Activated CD8-positive, alpha-beta memory T cell treated with anti-CD3 and anti-CD28 coated beads, Interleukin-2, amount 50 U/mL, for 1 hour (primary cell): ENCODE measurements at regions not wholly inside any gene's neighbourhood (a gene's known extent, or its start where the extent isn't known, plus 50 kb on each side); places are given as distances from the start of the nearest gene placed in this dataset.

ENCODE experiments used
- DNase-seq: peaks from one replicate; pipeline ENCODE4 v3.0.0-alpha.2; 2020; ENCODE audit errors: extremely low read depth

DNA sequence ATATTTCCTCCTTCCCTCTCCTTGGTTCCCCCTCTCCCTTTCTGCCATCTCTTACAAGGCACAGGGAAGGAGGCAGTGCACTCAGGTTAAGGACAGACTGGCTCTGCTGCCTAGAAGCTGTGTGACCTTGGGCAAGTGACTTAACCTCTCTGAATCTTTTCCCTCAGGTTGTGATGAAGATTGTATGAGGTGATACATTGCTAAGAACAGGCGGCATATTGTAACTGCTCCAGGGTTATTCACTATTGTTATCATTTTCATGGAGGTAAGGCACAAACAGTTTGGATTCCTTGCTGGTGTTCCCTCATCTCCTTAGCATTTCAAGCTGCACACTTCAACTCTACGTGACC, 126.6 kb upstream of the CXCR4 start:
- DNase-seq: no peak

DNA sequence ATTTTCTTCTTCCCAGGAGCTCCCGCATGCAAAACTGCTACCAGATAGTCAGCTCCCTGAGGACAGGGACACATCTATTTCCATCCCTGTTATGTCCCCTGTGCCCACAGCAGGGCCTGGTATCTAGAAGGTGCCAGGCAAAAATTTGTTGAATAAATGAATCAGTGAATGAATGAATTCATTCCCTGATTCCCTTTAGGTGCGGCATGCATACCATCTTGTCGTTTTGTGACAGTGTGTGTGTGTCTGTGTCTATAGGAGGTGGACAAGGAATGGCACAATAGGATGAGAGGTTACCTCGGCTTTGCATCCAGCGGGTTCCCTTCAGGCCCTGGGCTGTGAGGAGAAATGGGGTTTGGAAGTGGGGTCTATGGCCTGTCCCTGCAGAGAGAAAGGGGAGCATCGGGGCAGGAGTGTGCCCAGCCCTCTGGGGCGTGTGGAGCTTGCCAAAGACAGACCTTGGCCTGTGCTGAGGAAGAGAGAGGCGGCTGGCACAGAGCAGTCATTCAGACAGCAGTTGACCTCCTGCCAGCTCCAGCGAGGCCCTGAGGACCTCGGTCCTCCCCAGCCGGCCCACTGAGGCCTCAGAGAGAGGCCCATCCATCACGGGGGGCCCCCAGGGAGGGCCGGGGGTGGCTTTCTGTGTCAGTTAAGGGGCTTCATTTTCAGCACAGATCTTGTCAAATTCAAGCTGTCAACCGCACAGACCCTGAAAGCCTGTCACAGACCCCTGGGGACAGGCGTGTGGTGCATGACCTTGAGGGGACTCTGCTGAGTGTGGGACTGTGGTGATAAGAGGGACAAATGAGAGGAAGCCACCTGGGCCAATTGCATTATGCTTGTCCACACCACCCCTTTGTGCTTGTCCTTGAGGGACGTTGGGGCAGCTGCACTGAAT, 125.9 kb upstream of the CXCR4 start:
- DNase-seq: no peak

DNA sequence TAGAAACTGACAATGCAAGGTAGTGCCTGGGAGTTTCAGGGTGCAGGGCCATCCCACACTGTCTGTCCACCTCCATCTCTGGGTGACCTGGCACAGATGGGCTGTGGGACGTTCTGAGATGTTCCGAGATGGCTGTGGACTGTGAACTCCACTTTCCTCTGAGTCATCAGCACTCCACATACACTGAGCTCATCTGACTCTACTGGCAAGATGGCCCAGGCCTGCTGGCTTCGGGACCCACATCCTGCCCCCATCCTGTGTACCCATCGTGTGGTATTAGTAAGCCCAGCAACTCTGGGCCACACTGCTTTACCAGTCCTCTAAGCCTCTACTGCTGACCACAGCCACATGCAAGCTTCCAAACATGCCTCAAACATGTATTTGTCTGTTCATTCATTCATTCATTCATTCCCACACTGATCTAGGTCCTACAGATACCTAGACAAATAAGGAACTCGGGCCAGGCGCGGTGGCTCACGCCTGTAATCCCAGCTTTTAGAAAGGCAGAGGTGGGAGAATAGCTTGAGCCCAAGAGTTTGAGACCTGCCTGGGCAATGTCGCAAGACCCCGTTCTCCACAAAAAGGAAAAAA, 124.8 kb upstream of the CXCR4 start:
- DNase-seq: no peak

DNA sequence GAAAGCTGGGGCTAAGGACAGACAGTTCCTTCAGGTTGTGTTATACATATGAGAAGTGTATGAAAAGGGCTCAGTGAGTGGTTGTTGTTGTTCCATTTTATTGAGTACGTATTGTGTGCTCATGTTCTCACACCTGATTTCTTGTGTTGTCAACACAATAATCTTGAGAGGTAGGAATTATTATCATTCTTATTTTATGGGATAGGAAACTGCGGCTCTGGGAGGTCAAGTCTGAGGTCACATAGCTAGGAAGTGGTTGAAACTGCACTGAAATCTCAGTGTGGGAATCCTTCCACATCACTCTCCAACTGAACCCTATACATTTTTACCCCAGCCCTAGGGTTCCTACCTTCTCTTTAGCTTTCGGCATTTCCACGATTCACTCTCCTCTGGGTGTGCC, 124.2 kb upstream of the CXCR4 start:
- DNase-seq: no peak

DNA sequence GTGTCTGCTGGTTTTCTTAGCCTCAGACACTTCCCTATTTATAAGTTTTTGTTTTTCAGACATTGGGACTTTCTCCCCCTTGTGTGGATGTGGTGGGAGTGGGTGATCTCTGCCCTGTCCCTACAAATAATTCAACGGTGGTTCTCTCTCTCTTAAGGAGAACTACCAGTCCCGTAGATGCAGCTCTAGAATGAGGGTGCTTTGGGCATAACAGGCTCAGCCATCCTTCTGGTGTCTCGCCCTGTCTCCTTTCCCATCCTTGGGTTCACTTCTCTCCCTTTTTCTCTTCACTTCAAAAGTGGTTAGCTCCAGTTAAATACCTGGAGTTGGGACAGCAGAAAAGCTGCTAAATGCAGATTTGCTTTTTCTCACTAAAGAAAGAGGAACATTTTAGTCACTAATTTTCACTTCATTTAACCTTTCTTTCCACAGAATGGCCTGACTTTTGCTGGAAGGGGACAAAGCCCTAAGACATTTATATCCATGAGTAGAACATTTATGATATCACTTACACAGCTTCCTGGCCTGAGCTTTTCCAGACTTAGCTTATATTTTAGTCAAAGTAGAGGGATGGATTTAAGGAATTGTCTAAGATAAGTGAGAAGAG, 121.2 kb upstream of the CXCR4 start:
- no peak for DNase-seq

DNA sequence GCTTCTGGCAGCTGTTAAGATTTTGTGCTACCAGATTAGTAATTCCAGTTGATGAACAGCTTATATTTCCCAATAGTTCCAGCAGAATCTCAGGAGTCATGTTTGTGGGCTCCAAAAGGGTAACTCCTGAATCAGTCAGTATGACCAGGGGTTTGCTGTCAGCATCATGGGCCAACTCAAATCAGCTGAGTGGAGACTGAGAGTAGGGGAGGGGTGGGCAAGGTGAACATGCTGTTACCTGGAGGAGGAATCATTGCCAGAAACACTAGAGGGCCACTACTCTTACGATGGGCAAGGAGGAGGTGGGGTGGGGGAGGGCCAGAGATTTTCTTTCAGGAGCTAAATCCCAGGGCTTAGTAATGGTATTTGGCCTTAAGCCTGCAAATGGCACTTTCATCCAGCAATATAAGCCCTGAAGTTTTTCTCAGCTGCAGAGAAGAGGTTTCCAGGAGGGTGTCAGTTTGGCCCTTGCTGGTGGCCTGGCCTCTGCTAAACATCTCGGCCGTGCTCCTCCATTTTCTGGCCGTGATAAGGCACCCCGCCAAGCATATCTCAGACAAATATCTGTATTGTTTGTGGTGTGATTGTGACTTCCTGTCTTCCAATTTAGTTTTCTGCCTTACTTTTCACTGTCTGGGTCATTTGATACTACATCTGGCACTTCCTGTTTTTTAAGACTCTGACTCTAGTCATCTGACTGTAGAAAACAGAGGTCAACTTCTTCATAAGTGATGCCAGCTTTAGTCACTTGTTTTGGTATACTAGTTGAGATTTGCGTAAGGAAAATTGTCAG, 120.5 kb upstream of the CXCR4 start:
- no peak for DNase-seq

DNA sequence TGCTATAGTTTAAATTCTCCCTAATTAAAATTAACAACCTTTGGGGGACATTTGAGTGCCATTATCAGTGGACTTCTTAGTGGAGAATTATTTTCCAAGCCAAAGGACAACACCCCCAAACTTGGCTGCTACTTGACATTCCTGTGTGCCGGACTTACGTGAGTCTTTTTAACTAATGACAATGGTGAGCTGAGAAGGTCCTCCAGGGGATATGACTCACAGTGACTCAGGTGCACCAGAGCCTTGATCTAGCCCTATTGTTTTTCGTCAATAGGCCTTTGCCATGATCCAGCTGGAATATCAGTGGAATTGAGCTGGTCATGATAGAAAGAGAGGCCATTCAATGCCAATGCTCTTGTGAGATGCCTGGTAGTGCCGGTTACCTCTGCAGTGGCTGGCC, 118.1 kb upstream of the CXCR4 start:
- no peak for DNase-seq

DNA sequence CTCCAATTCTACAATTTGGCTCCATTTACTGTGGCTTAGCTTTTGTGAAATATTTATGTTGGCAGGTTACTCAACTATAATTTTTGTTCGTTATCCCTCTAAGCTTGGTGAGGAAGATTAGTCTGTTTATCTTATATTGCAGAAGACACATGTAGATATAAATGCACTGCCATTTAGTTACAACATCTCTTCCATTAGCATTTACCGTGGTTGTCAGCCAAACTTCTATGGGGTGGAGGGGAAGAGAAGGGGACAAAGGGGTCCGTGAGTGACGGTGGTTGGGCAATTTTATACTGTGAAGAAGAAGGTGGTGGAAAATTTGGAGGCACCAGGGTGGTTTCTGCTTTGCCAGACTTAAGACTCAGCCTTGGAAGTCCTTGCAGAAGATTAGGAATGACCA, 117.6 kb upstream of the CXCR4 start:
- no peak for DNase-seq

DNA sequence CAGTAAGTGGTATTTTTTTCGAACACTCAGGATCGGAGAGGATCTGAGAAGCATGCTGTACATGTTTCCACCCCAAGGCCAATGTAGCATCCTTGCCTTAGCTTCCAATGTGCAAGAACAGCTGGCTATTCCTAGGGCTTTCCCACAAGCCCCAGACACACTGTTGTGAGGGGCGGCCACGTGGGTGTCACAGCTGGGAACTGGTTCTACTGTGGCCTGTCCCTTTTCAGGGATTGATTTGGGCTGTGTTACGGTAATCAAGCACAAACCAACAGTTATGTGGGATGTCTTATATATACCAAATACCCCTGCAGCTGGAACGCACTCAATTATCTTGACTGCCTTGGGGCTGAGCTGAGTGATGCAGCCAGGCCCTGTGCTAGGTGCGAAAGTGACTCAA, 116.3 kb upstream of the CXCR4 start:
- no peak for DNase-seq

DNA sequence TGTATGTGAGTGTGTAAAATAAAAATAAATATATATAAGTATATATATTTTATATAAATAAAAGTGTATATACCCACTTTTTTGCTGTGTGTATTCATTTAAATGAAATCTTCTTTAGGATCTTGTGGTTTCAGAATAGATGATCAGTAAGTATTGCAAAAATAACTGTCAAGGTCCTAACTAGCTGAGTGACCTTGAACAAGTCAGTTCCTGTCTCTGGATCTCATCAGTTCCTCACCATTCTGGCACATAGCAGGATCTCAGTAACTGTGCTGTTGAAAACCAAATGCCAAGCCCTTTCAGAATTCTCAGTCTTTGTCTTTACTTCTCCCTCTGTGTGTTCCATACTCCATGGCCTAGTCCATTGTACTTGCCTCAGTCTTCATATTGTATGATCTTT, 115.3 kb upstream of the CXCR4 start:
- no peak for DNase-seq

DNA sequence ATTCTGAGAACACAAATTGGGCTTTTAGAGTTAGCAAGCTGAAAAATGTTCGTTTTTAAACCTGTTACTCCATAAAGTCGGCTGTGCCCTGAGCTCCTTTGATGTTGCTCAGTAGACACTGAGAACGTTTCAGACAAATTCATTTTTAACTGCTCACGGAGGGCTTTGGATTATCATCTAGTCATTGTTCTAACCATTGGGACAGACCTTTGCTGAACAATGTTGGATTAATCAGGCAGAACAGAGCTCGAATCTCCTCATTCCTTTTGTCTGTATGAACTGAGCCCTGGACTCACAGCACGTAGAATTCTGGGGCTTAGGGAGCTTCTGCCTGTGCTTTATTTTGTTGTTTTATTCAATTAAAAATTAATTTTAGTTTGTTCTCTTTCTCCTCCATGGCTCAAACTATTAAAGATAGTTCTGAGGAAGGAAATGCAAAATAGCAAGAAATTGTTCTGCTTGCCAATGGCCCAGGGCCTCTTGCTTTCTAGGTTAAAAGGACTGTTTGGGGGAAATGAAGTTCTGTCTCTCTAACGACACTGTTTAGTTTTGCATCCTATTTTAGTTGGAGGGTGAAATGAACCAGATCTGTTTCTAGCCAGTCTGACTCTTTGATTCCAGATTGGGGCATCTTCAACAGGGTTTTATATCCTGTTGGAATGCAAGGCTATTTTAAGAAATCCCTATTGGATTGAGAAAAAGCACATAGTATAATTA, 114.7 kb upstream of the CXCR4 start:
- no peak for DNase-seq

DNA sequence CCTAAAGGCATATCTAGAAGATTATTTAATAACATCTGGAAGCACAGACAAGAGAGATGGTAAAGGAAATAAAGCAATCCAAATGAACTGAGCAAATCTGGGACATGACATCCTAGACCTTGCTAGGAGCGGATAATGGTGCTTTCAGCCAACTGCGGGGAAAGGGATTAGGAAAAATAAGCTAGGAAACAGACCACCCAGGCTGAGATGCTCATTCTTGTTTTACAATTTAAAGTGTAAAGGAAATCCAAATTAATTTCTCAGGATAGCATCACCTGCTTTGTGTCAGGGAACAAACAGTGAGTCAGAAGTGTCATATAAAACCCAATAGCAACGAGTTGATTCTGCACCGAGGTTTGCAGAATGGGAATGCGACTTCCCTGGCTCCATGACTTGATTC, 112.5 kb upstream of the CXCR4 start:
- DNase-seq: no peak

DNA sequence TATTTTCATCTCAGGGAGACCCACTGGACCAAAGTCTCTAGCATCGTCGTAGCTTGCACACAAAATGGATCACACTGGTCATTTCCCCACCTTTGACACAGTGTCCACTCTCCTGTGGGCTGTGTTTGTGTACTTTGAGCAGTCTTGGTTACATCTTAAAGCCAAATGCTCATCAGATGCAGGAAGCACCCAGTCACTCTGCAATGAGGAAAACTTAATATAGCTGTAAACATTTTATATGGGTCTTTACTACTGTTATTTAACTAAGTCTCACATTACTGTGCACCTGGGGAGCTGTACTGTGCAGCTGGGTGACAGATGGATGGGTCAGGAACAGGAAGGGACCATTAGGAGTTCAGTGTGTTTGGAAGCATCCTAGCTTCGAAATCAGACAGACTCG, 109.0 kb upstream of the CXCR4 start:
- DNase-seq: no peak

DNA sequence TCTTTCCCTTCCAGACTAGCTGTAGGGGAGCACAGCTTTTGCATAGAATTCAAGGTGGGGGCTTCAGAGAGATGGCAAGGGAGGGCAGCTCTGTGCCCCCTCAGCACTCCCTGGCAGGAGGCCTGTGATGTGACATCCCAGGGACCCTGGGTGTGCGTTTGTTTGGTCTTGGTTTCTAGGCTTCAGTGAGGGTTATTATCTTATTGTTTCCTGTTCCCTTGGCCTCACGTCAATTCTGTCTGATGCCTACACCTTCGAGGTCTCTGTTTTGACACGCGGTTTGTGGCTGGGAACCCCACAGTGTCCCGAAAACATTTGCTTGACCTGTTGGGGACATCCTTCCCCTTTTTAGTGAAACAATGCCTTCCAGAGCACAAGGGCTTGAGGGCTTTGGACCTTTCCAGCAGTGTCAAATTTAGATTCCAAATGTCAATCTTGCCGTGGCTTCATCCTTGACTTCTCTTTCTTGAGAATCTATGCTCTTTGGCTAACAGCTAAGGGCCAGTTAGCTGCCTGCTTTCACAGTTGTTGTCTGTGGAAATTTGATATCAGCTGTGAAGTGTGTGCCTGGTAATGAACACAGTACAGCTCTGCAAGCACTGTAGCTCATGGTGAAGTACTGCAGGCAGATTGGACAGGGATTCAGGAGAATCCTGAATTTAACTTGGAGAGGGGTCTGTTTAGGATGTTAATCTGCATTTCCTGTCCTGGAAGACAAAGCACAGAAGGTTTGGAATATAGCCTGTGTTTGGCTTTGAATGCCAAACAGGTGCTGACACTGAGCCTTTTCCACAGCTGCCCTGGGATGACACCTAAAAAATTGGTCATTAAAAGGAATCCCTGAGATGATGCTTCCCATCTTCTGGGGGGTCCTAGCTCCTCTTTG, 108.2 kb upstream of the CXCR4 start:
- DNase-seq: peak; percentile 36

DNA sequence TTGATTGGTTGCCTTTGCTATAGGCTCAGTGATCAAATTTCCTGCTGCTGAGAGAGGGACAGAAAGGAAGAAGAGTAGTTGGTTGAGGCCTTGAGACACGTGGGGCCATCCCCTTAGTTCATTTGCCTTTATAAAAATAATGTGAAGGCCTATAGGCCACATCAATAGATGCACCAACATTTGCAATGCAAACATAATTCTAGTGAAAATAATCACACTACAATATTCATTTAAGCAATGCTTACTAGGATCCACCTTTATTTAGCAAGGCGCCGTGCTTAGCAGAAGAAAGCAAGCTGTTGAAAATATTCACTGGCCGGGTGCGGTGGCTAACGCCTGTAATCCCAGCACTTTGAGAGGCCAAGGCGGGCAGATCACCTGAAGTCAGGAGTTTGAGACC, 105.3 kb upstream of the CXCR4 start:
- DNase-seq: no peak

DNA sequence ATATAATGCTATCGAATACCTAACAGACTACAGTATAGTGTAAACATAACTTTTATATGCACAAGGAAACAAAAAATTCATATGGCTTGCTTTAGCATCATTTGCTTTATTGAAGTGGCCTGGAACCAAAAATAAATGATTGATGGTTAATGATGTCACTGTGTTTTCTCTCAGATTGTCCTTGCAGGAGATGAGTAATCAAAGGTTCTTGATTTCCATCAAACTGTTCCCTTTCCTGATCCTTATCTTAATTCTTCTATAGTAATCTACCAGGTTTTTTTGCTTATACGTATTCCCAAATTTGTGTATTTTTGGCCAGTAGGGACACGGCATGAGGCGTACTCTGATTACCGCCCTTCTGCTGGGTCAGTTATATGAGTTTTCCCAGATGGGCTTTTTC, 104.9 kb upstream of the CXCR4 start:
- DNase-seq: no peak

DNA sequence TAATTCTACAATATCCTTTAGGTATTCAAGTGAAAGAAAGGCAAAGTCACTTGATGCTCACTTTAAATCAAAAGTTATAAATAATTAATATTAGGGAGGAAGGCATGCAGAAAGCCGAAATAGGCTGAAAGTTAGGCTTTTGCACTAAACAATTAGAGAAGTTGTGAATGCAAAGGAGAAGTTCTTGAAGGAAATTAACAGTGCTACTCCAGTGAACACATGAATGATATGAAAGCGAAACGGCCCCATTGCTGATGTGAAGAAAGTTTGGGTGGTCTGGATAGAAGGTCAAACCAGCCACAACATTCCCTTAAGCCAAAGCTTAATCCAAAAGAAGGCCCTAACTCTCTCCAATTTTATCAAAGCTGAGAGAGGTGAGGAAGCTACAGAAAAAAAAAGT, 103.1 kb upstream of the CXCR4 start:
- no peak for DNase-seq

DNA sequence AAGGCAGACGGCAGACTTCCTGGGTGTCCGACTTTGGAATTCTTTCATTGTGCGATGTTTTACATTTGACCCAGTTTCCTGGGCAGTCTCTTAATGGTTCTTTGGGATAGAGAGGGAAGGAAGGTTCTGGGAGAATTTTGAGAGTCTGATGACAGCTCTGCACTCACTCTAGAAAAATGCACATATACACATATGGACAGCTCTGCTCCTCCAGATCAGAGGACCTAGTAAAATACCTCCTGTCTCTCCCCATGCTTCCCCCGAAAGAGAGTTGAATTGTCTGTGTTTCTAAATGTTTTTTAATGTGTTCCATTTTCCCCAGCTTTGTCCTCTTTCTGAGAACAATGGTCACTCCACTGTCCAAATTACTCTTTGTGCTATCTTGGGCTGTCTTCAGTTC, 102.0 kb upstream of the CXCR4 start:
- DNase-seq: no peak

DNA sequence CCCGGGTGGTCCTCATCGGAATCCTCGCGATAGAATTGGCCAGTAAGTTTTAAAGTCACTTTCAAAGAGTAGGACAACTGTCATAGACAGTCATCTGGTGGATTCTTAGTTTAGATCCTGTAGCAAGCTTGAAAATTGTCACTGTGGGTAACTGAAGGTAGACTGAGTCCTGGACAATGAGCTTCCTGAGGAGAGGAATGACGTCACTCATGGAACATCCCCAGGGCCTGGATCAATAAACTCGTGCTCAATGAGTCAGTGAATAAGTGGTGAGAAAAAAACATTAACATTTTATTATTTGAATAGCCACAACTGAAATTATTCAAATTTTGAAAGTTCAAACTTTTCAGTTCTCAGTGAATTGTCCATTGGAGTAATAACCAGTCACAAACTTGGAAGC, 101.4 kb upstream of the CXCR4 start:
- no peak for DNase-seq

DNA sequence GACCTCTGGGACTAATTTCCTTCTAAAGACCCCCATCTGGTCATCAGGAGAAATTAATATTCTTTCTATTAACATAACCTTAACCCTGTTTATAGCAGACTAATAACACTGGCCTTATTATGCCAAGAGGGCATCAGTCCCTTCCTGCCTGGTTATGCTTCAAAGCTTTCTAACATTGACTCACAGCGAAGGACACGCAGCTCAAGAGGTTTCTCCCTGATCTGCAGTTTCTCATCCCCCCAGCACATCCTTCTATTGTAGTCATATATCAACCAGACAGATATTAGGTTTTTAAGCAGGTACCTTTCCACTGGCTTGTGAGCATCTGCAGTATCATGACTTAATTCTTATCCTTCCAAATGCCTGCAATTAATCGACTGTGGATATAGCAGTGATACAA, 100.0 kb upstream of the CXCR4 start:
- DNase-seq: no peak

DNA sequence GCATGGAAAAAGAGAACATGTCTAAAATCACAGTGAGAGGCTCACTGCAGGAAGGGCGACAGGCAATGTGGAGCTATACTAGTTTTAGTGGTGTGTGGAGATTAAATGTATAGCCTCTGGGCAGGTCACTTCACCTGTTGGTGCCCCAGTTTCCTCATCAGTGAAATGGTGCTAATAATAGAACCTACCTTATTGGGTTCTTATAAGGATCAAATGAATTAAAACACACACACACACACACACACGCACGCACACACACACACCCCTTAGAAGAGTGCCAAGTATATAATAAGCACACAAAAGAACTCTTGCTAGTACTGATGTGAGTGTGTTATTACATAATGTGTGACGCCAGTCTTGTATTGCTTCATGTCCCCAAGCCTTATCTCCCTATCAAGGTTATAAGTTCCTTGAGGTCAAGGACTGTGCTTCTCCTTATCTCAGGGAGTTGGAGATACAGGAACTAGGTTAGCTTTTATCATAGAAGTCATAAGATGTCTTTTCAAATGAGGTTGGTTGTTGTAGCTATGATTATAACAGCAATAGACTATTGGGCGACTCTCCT, 98.0 kb upstream of the CXCR4 start:
- no peak for DNase-seq
